ENCODE measurements at regions not wholly inside any gene's neighbourhood (a gene's known extent, or its start where the extent isn't known, plus 50 kb on each side); places are given as distances from the start of the nearest gene placed in this dataset.

- Histone ChIP-seq H3K36me3 (ENCODE audit: insufficient read depth, low read length) (no peaks in the 10 kb centered on the region), H2AFZ (ENCODE audit: low read length) (no peak overlapping the region), H3F3A (ENCODE audit: insufficient read depth, low read length) (no peaks in the 10 kb centered on the region), H3K4me2 (ENCODE audit: low read length) (no peak overlapping the region), H3K9me2 (ENCODE audit: low read depth, low read length) (no peaks in the 10 kb centered on the region), H3K79me2 (ENCODE audit: insufficient read depth, low read length) (no peaks in the 10 kb centered on the region), H3K4me3 (ENCODE audit: low read depth, low read length, poor library complexity, severe bottlenecking) (no peak overlapping the region), H3K27ac (ENCODE audit: low read depth, low read length, poor library complexity, severe bottlenecking) (no peak overlapping the region), H3K9me3 (ENCODE audit: low read length) (no peaks in the 10 kb centered on the region), H3K4me1 (ENCODE audit: insufficient read depth, low read length, severe bottlenecking) (no peaks in the 10 kb centered on the region), H4K20me1 (ENCODE audit: insufficient read depth, low read length) (no peaks in the 10 kb centered on the region), H3K27me3 (ENCODE audit: insufficient read depth, low read length) (no peaks in the 10 kb centered on the region), H3K9ac (ENCODE audit: low read length) (no peak overlapping the region)
- TF ChIP-seq EZH2 (IDR thresholded peaks at IDR 0.05; ENCODE audit: borderline replicate concordance, low read length) (no peak), CTCF (IDR thresholded peaks at IDR 0.05; ENCODE audit: low read length) (no peak)
Measured at GRCh38 chr1:214209260-214209808, 71.6 kb upstream of the SMYD2 start.

DNA sequence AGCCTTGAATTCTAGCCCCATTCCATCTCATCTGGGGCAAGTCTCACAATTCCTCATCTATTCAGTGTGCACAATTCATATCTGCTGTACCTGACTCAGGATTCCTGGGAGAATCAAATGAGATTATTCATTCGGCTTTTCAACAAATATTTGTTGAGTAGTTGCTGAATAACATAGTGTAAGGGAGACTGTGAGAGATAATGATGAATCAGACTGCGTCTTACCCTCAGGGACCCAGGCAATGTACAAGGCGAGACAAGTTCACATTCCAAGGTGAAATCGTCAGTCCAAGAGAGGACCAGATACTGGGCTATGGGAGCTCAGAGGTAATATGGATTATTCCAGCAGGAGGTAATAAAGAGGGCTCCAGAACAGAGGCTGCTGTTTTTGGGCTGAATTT is 67.8 kb upstream of the SMYD2 start:
- Histone ChIP-seq H3K4me1 (ENCODE audit: insufficient read depth, low read length, severe bottlenecking) (no peaks in the 10 kb centered on the region), H3K9me3 (ENCODE audit: low read length) (no peaks in the 10 kb centered on the region), H4K20me1 (ENCODE audit: insufficient read depth, low read length) (no peaks in the 10 kb centered on the region), H3K4me3 (ENCODE audit: low read depth, low read length, poor library complexity, severe bottlenecking) (no peak overlapping the region), H3K4me2 (ENCODE audit: low read length) (no peak overlapping the region), H3K36me3 (ENCODE audit: insufficient read depth, low read length) (no peaks in the 10 kb centered on the region), H3K79me2 (ENCODE audit: insufficient read depth, low read length) (no peaks in the 10 kb centered on the region), H3F3A (ENCODE audit: insufficient read depth, low read length) (no peaks in the 10 kb centered on the region), H3K9ac (ENCODE audit: low read length) (no peak overlapping the region), H2AFZ (ENCODE audit: low read length) (no peak overlapping the region), H3K27me3 (ENCODE audit: insufficient read depth, low read length) (no peaks in the 10 kb centered on the region), H3K9me2 (ENCODE audit: low read depth, low read length) (no peaks in the 10 kb centered on the region), H3K27ac (ENCODE audit: low read depth, low read length, poor library complexity, severe bottlenecking) (no peak overlapping the region)
- no peak for TF ChIP-seq EZH2 (IDR thresholded peaks at IDR 0.05; ENCODE audit: borderline replicate concordance, low read length)
- TF ChIP-seq CTCF (IDR thresholded peaks at IDR 0.05; ENCODE audit: low read length): no peak

DNA sequence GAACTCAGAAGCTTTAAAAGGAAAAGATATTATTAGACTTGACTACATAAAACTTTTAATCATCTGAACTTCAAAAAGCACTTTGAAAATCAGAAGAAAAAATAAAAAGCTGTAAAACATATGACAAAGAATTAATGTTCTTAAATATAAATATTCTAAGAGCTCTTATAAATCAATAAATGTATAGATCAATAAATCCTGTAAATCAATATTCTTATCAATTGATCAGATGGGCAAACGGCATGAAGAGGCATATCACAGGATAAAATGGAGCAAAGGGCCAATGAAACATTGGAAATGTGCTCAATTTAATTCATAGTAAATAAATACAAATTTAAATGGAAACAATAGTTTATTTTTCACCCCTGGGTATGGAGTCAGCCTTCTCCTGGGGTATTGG is 66.1 kb upstream of the SMYD2 start:
- no peaks in the 10 kb centered on the region for H3F3A ChIP-seq (ENCODE audit: insufficient read depth, low read length)
- no peak overlapping the region for H3K4me2 ChIP-seq (ENCODE audit: low read length)
- no peaks in the 10 kb centered on the region for H3K79me2 ChIP-seq (ENCODE audit: insufficient read depth, low read length)
- H2AFZ ChIP-seq (ENCODE audit: low read length): no peak overlapping the region
- H3K9me2 ChIP-seq (ENCODE audit: low read depth, low read length): no peaks in the 10 kb centered on the region
- no peaks in the 10 kb centered on the region for H3K27me3 ChIP-seq (ENCODE audit: insufficient read depth, low read length)
- no peak overlapping the region for H3K9ac ChIP-seq (ENCODE audit: low read length)
- H3K27ac ChIP-seq (ENCODE audit: low read depth, low read length, poor library complexity, severe bottlenecking): no peak overlapping the region
- no peak overlapping the region for H3K4me3 ChIP-seq (ENCODE audit: low read depth, low read length, poor library complexity, severe bottlenecking)
- no peaks in the 10 kb centered on the region for H3K4me1 ChIP-seq (ENCODE audit: insufficient read depth, low read length, severe bottlenecking)
- no peaks in the 10 kb centered on the region for H4K20me1 ChIP-seq (ENCODE audit: insufficient read depth, low read length)
- H3K9me3 ChIP-seq (ENCODE audit: low read length): no peaks in the 10 kb centered on the region
- no peak for TF ChIP-seq EZH2 (IDR thresholded peaks at IDR 0.05; ENCODE audit: borderline replicate concordance, low read length)
- no peak for TF ChIP-seq CTCF (IDR thresholded peaks at IDR 0.05; ENCODE audit: low read length)
- H3K36me3 ChIP-seq (ENCODE audit: insufficient read depth, low read length): no peaks in the 10 kb centered on the region

Data from OCI-LY1 (cell line).